NCI-H82 treated with DMSO at 0.1 percent for 48 hours (cell line): ENCODE measurements at regions not wholly inside any gene's neighbourhood (a gene's known extent, or its start where the extent isn't known, plus 50 kb on each side); places are given as distances from the start of the nearest gene placed in this dataset.
A peak's percentile ranks its signal among the peaks of the same experiment; 100 is the strongest.

Experiments used
- DNase-seq: peaks from one replicate; lab custom pipeline; 2025; ENCODE audit not compliant: unreplicated experiment; lab: John Stamatoyannopoulos, UW

DNA sequence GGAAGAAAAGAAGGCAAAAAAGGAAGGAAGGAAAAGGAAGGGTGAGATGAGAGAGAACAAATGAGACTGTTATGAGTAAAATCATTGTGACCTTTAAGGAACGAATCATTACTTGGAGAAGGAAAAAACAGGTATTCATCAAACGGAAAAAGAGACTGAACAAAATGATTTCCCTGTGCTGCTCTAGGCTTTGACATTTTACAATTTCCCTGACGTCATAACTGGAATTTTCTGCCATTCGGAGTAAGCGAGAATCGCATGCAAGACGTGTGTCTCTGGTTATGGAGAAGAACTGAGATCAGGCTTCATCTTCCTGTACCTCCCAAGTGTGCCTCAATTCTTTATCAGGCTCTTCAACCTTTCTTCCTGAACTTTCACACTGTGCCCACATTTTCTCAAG lies 534.7 kb upstream of the KLHL29 start:
- no peak for DNase-seq

DNA sequence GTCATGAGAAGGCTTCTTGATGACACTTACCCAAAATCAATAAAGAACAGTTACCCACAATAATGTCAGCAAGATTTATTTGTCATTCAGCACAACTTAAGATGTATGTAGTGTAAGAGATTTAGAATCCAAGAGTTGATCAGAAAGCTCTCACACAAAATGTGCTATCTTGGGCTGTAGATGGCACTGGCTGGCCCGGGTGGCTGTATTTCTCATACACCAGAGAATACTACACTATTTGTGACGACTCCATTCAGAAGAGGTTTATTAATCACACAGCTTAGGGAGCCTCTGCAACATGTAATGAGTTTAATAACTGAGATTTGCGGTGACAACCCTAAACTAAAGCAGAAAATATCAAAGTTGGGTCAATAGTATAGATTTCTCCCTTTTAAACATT lies 530.4 kb upstream of the KLHL29 start:
- no peak for DNase-seq

DNA sequence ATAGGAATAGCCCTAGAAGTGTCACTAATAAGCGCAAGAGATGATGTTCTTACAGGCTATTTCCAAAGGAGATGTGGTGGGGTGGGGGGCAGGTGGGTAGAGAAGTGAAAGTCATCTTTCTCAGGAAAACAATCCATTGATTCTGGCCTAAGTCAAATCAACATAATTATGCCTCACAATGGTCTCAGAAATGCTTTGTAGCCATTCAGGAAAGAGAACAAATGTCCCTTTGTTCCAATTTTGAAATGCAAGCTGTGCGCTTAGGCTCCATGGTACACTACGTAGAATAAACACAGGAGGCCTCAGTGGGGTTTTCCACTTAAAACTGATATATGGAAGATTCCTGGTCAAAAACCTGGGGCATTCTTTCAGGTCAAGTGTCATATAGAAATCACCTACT lies 529.9 kb upstream of the KLHL29 start:
- DNase-seq: no peak

DNA sequence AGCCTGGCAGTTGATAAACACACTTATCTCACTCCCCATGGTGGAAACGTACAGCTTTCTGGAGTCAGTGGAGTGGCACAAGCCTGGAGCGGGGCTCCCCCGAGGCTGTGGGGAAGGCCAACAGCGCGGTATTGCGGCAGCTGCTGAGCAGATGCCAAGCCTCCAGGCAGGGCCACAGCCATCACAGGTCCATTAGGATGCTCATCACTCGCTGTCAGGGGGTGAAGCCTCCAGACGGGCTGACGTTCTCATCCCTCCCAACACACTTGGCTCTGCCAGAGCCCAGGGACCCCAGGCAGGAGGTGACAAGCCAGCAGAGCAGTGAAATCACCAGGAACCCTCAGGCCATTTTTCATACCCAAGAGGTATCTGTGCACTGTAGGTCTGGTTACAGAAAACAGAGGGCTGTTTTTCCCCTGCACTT lies 529.2 kb upstream of the KLHL29 start:
- DNase-seq: no peak

DNA sequence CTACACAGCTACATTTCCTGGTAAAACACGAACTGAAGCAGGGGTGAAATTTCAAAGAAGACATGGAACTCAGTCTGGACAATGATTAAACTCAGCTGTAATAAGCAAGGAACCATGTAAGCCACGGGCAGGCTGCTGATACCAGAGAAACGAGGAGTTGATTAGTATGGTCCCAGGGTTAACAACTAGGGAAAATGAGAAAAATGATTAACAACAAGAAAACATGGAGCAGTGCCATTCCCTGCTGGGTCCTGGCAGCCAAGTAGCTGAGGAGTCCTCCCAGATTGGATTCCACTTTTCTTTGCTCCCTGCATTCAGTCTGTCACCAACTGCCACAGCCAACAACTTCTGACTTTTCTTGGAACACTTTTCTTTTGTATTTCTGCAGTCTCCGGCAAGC lies 517.0 kb upstream of the KLHL29 start:
- no peak for DNase-seq

DNA sequence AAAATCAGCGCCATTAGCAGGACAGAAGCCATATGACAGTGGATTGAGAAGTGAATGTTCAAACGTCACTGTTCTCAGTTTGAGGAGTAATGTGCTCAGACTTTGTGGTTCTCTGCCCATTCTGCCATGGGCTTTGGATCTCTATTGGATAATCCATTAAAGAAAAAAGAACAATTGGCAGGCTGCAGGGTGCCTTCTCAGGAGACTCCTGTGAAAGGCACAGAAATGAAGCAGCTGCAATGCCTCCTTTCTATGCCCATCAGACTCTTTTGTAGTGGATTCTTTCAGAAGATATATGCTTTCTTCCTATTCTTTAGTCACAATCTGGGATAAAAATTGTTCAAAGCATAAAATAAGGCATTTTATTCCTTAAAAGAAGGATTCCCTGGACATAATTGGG lies 506.9 kb upstream of the KLHL29 start:
- no peak for DNase-seq

DNA sequence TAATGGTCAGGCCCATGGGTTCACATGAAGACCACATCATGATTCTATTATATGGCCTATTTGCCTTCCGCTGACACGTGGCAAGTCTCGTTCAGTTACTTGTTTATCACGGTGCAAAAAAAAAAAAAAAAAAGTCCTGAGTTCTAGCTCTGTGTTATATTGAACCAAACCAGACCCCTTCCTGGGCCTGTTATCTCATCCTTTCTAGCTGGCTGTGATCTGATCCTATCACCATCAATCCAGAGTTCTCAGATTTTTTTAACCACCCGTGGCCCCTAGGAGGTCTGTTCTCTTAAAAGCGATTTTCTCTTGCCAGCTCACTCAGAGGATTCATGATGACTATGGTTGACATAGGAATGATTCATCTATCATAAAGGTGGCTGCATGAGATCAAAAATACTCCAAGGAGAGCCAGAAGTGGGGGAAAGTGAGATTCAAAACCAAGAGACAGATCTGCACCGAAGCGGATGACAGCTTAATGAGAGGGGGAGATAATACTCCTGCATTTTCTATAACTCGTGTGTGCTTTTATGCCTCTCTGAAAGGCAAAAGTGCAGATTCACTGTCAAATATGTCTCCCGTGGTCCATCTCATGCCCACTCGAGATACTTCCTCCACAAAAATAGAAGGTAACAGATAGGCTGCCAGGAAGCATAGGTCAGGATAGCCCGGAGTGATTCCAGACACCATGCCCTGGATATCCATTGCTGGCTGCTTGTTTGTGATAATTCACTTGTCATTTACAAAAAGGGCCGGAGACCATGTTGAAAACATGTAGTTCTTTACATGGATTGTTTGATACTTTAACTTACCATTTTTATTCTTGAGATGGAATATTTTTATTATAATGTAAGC lies 505.7 kb upstream of the KLHL29 start:
- DNase-seq: no peak

DNA sequence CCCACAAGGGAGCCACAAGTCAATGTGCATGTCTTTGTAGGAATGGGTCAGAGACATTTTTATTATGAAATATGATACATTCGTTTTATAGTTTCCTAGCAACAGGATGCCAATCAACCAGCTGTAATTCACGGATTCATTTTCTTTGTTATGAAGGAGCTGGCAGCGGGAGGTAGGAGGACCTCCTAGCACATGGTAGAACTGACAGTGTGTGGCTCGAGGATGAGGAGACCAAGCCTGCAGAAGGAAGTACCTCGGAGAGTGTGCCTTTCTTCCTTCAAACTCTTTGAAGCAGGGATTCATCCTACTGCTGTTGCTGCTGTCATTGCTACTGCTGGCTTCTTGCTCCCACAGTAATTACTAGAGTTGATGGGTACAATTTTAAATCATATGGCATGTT lies 504.8 kb upstream of the KLHL29 start:
- DNase-seq: no peak

DNA sequence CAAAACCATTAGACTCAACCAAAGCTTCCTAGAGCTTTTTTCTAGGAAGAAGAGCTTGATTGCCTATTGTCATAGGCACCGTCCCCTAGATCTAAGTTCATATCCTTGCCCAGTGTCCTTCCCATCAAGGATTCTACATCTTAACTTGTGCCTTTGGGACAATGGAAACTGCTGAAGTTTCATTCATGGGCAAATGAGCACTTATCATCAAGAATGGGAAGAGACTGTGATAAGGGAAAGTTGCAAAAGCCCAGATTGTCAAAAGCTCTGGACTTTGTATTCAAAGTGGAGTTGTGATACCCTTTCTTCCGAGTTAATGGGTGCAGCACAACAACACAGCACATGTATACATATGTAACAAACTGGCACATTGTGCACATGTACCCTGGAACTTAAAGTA lies 503.0 kb upstream of the KLHL29 start:
- DNase-seq: no peak

DNA sequence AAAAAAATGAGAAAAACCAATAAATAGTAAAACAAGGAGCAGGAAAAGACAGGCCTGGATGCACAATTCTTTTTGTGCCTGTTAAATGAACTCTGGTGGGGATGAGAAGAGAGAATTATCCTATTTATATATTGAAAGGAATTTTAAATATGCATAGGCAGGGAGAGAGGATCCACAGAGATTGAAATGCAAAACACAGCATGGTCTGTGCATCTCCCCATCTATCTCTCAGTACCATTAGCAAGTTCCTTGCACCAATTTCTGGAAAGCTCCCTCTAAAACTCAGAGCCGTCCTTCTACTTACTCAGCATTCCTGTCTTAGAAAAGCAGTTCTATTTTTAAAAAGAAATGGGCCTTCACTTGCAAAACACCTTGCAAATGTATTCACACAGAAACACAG lies 502.3 kb upstream of the KLHL29 start:
- no peak for DNase-seq

DNA sequence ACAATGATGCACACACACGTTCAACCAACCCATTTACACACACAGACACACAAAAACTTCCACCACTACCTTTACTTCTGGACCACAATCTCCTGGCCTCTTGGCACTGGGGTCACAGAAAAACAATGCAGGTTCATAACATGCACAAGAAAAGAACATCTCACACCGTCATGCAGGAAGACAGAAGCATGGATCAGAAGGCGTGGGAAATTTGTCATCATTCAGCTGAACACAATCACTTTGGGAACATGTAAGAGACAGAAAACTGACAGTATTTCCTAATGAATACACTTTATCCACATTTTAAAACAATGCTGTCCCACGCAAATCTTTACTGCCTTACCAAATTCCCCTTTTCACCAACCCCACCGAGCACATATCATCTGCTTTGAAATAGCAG lies 501.9 kb upstream of the KLHL29 start:
- DNase-seq: no peak

DNA sequence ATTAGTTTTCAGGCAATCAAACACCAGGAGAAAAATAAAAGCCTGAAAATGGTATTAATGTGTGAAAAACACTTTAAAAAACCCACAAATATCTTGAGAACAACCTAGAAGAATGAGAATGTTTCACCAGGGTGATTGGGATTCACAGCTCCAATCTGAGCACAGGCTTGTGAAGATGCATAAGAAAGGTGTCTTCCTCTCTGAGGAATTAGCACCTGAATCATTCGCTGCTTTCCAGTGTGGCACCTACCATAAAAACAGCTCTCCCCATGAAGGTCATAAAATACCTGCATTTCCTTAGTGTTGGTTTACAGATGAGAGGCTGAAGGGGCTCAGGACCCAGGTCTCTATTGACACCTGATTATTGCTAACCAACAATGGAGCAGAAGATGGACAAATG lies 499.7 kb upstream of the KLHL29 start:
- DNase-seq: no peak

DNA sequence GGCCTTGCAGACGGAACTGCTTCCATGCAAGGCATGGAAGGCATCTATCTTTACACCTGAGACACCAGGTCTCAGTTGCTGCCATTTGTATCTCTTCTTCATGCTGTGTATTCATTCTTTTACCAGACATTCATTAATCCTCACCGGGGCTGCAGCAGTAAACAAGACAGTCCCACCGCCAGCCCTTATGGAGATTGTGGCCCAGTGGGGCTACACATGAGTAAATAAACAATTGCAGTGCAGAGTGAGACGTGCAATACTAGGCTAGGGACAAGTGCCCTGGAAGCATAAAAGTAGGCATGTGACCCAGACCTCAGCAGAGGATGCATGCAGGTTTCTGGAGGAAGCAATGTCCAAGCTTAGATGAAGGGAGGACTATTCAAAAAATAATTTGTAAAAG lies 497.6 kb upstream of the KLHL29 start:
- no peak for DNase-seq

DNA sequence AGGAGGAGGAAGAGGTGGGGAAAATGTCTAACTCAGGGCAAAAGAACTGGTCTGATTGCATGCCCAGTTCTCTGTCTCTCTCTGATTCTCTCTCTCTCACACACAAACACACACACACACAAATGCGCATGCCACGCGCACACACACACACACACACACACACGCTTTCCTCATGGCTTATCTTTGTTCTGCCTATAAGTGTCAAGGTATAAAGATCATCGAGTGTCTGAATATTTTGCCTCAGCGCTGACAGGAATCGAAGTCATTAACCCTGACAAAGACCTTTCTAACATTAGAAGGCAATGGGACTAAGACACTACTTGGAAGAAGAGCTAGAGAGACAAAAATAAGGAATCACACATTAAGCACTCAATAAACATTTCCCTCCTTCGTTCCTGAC lies 497.1 kb upstream of the KLHL29 start:
- no peak for DNase-seq

DNA sequence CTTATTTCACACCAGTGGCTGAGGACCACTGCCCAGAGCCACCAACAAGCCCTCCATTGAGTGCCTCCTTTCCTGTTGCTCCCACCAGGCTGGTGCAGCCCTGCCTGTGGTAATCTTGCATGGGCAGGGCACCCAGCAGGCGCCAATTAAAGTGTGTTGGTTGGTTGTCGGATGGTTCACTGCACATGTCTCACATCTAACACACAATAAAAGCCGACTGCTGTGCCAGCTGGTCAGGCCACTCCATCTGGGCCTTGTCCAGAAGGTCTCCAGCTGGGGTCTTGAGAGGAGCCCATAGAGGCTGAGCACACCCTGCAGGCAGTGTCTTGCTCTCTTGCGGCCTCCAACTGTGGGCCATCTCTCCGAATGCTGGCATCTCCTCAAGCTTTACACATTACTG lies 494.8 kb upstream of the KLHL29 start:
- DNase-seq: no peak

DNA sequence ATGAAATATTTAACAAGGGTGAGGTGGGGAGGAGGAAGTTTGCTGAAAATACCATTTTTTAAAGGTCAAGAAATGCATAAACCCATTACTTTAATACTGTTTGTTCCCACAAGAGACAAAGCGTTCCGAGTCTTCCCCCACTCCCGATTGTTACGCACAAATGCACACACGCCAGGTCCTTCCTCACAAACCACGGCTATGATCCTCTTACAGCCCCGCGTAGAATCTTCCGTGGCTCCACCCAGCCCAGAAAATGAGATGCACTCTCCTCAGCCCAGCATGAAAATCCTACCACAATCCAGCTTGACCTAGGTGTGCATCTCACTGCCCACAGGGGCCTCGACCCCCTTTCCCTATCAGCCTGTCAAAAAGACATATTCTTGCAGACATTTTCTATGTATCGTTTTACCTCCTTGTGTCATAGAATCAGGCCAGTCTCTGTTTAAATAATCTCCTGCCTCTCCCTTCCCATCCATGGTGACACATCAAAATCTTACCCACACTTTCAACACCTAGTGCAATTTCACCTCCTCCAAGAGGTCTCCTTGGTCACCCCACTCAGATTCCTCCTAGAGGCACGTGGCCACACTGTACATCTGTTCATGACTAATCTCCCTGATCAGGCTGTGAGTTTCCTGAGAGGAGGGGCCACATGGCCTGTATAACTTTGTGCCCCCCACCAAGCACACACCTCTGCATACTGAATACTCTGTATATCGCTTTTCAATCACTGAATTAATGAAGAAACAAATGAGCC lies 491.0 kb upstream of the KLHL29 start:
- DNase-seq: peak; percentile 16

DNA sequence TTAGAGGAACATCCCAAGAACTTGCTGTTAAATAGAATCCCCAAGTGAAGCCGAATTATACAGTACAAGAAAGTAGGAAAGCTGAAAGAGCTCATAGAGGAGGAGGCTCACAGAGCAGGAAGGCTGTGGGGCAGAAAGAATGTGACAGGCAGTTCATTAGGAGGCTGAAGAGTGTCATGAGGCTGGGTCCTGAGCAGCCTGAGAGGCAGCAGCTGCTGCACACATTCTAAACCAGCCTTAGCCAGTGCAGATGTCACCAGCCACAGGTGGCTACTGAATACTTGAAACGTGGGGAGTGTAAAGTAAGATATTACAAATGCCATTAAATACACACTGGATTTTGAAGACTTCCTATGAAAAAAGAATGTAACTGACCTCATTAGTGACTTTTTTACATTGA lies 490.2 kb upstream of the KLHL29 start:
- peak; percentile 36 for DNase-seq

DNA sequence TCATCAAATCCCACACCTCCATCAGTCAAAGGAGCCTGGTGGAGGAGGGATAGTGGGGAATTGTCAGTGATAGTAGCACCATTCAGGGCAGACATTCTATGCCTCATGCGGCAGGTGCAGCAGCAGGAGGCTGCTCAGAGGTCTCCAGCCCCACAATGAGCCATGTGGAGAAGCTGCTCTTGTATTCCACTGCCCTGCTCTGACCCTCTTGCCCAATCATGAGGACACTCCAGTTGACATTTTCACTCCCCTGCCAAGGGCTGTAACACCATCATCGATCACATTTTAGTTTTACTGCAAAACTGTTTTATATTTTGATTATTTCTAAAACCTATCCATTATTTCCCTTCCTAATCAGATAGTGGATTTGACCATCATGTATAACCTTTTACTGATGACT lies 487.6 kb upstream of the KLHL29 start:
- DNase-seq: no peak

DNA sequence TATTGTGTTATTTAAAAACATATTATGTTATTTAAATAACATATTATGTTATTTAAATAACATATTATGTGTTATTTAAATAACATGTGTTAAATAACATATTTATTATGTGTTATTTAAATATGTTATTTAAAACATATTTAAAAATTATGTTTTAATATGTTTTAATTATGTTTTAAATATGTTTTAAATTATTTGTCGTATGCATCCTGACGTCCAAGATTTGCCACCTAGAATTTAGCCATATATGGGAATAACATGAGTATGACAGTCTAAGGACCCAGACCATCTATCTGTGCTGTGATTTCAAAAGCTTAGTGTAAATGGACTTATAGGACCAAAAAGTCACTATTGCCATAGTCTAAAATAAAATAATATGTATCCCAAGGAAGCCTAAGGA lies 484.3 kb upstream of the KLHL29 start:
- DNase-seq: no peak

DNA sequence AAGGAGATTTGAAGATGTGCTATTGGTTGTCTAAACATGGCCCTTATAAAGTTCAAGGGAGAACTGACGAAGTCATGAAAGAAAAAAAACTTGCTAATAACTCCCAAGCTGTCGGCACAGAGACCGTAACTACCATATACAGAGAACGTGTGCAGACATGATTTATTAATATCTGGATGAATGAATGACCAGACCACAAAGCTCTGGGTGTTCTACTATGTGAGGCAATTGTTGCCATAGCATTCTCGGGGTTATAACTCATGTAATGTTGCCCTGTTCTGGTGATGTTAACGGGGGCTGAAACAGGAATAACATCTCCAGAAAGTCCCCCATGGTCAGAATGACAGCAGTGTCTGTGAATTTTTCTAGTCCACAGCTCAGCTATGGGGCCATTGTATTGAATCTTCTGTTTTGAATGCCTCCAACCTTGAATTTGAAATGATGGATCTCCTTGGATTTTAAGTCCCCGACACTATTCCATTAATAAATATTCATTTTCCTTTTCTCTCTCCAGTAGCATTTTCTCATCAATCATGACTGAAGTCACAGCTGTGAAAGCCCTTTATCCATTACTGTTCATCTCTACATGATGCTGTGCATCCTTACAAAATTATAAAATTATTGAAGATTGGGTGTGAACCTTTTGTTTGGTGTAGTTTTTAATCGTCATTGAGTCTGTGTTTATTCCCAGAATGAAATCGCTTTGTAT lies 483.4 kb upstream of the KLHL29 start:
- DNase-seq: no peak

DNA sequence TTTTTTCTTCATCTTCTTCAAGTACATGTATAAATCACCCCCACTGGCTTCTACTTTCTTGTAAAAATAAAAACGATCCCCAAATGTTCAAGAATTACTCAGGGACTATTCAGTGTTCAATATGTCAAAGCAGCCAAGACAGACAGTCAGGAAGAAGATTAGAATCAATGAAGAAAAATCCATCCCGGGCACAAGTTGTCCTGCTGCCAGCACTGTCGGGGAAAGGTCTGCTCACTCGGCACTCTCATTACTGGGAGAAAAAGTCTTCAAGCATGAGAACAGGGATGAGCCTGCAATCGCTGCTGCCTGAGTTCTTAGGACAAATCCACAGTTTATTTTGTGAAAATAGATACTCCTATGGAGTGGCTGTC lies 482.8 kb upstream of the KLHL29 start:
- DNase-seq: no peak

DNA sequence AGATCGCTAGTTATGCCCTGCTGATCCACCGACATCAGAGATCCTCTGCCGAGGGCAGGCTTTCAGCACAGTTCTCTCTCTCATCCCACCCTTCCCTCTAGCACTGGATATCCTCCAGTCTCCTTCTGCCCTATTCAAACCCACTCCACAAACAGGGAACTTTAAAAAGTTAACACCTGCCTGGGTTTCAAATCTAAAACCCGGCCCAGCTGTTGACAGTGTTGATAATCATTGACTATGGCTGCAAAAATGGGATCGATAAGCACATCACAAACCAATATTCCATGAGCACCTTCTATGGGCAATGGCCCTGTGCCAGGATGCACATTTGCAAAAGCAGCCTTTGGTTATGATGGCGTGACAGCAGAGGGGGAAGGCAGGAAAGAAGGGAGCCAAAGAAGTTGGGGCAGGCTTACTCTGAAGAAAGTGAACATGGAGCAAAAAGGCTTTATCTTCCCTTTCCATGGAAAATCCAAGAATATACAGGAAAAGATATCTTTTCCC lies 482.3 kb upstream of the KLHL29 start:
- DNase-seq: no peak
